Thoracic aorta (tissue), 2 donors: ENCODE measurements at regions not wholly inside any gene's neighbourhood (a gene's known extent, or its start where the extent isn't known, plus 50 kb on each side); places are given as distances from the start of the nearest gene placed in this dataset.

ENCODE experiments used
- ATAC-seq: fragments of 150-250 bp; one replicate; pipeline ENCODE4 v1.8.0; 2017; ENCODE audit warnings: low read depth; ENCODE audit not compliant: insufficient number of reproducible peaks, low FRiP score
- DNase-seq: peaks from one replicate; pipeline ENCODE4 v3.0.0-alpha.2; 2020; ENCODE audit warnings: low spot score
- H3K27ac ChIP-seq, 2 donors: fragments of 200-600 bp; sonication (generic); 1 replicate in 1 of 2; 2 replicates in 1 of 2; pipeline ENCODE4 v1.5.1; 2016; ENCODE audit warnings: mild to moderate bottlenecking in 2 of 2, moderate library complexity in 2 of 2
- H3K27me3 ChIP-seq: fragments of 200-600 bp; sonication (generic); replicated peaks from 2 replicates; pipeline ENCODE4 v1.6.0; 2016; ENCODE audit warnings: mild to moderate bottlenecking; ENCODE audit not compliant: insufficient read depth
- H3K36me3 ChIP-seq: fragments of 200-600 bp; sonication (generic); one replicate; pipeline ENCODE4 v1.5.1; 2016
- H3K4me1 ChIP-seq, 2 donors: fragments of 200-600 bp; sonication (generic); 1 replicate in 1 of 2; 2 replicates in 1 of 2; pipeline versions ENCODE4 v1.5.1 to v1.6.0; 2016; ENCODE audit warnings: low read depth in 2 of 2, mild to moderate bottlenecking in 1 of 2; ENCODE audit not compliant: control insufficient read depth in 1 of 2
- H3K4me3 ChIP-seq: fragments of 200-600 bp; sonication (generic); 2 replicates; pipeline ENCODE4 v1.5.1; 2016; ENCODE audit warnings: mild to moderate bottlenecking
- H3K9me3 ChIP-seq: fragments of 200-600 bp; sonication (generic); 2 replicates; pipeline ENCODE4 v1.5.1; 2016
- CTCF ChIP-seq: fragments of 200-600 bp; sonication (generic); IDR thresholded peaks from one replicate; pipeline ENCODE4 v1.5.1; 2019; ENCODE audit warnings: antibody characterized with exemption

DNA sequence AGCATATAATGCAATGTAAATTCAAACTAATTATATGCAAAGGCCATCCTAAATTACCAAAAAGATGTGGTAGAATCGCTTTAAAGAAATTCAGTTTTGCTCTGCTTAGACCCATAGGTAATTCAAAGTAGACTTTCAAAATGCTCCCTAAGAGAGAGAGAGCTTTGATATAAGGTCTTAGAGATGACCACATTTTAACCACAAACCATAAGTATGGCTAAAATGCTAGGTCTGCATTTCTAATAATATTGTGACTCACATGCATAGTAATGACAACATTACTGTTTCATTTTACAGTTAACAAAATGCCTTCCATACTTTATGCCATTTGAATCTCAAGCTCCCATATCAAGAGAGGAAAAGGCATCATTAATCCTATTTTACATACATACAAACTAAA, 144.5 kb downstream of the RAD51AP2 start:
- Histone ChIP-seq H3K27ac (no peak overlapping the region), H3K9me3 (no peaks in the 10 kb centered on the region), H3K36me3 (no peaks in the 10 kb centered on the region), H3K4me3 (no peak overlapping the region), H3K27me3 (no peaks in the 10 kb centered on the region), H3K4me1 (no peaks in the 10 kb centered on the region)
- TF ChIP-seq CTCF, result no peak
- ATAC-seq (no peak), DNase-seq (no peak)

DNA sequence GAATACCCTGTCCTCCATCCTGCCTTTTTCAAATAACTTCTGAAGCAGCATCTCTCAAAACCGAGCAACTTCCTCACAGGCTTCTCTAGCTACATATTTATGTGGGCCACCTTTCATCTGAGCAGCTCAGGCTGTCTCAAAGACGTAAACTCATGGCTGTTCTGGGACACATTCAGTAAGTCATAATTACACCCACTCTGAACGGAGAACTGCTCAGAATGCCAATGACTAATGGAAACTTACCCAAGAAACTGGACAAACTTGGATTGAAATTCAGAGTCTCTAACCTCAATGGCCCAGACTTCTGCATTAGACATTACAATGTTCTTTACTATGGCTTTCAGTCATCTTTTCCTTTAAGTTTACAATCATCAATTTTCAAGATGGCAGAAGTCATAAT, 145.2 kb downstream of the RAD51AP2 start:
- H3K27me3 ChIP-seq, result no peaks in the 10 kb centered on the region
- no peaks in the 10 kb centered on the region for H3K9me3 ChIP-seq
- DNase-seq (no peak), ATAC-seq (no peak)
- TF ChIP-seq CTCF, result no peak
- H3K4me1 ChIP-seq, result no peaks in the 10 kb centered on the region
- no peaks in the 10 kb centered on the region for H3K36me3 ChIP-seq
- no peak overlapping the region for H3K27ac ChIP-seq
- H3K4me3 ChIP-seq, result no peak overlapping the region

- DNase-seq (no peak), ATAC-seq (no peak)
- H3K36me3 ChIP-seq, result no peaks in the 10 kb centered on the region
- H3K4me1 ChIP-seq, result no peaks in the 10 kb centered on the region
- no peaks in the 10 kb centered on the region for H3K27me3 ChIP-seq
- H3K4me3 ChIP-seq, result no peak overlapping the region
- no peaks in the 10 kb centered on the region for H3K9me3 ChIP-seq
- TF ChIP-seq CTCF, result no peak
- no peak overlapping the region for H3K27ac ChIP-seq
These were observed 154.4 kb downstream of the RAD51AP2 start for GRCh38 chr2:17363846-17364245.

DNA sequence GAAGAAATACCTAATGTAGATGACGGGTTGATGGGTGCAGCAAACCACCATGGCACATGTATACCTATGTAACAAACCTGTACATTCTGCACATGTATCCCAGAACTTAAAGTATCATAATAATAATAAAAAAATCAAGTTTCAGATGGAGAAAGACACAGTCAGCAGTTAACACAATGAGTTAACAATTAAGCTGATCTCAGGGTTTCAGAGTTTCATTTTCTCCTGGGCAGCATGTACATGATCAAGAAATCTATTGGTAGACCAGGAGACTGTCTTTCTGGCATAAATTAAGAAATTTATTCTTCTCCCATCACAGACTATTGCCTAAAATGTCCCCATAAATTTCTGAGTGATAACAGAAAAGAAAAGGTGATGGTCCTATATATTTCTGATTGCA, 155.3 kb downstream of the RAD51AP2 start:
- Histone ChIP-seq H3K4me3 (no peak overlapping the region), H3K27me3 (no peaks in the 10 kb centered on the region), H3K27ac (no peak overlapping the region), H3K4me1 (no peaks in the 10 kb centered on the region), H3K36me3 (no peaks in the 10 kb centered on the region), H3K9me3 (no peaks in the 10 kb centered on the region)
- TF ChIP-seq CTCF, result no peak
- ATAC-seq (no peak), DNase-seq (no peak)

GRCh38 chr2:17355608-17356329, 162.5 kb downstream of the RAD51AP2 start:
- no peak for TF ChIP-seq CTCF
- DNase-seq (no peak), ATAC-seq (no peak)
- Histone ChIP-seq H3K9me3 (no peaks in the 10 kb centered on the region), H3K27me3 (no peaks in the 10 kb centered on the region), H3K4me3 (no peak overlapping the region), H3K36me3 (no peaks in the 10 kb centered on the region), H3K4me1 (no peaks in the 10 kb centered on the region), H3K27ac (no peak overlapping the region)
